Stimulated activated CD4-positive, alpha-beta T cell treated with anti-CD3 and anti-CD28 coated beads, Interleukin-4, amount 100 ng/mL, for 4 hours (primary cell): ENCODE measurements at regions not wholly inside any gene's neighbourhood (a gene's known extent, or its start where the extent isn't known, plus 50 kb on each side); places are given as distances from the start of the nearest gene placed in this dataset.
"Not testable (repeated sequence)": the region's sequence is repeated elsewhere in the genome, so short reads cannot be mapped to it uniquely, and the experiment has no call there.

Experiments
- DNase-seq, 2 experiments: peaks; one replicate each; pipeline ENCODE4 v3.0.0-alpha.2; 2020

GRCh38 chr21:5066682-5067251 lies 5454.6 kb upstream of the TPTE start:
- not testable (repeated sequence) for DNase-seq

GRCh38 chr21:5067326-5068048 lies 5453.9 kb upstream of the TPTE start:
- not testable (repeated sequence) for DNase-seq

GRCh38 chr21:5068649-5069048 lies 5452.7 kb upstream of the TPTE start:
- DNase-seq: not testable (repeated sequence)

- not testable (repeated sequence) for DNase-seq
Measured at GRCh38 chr21:5071180-5071579, 5450.2 kb upstream of the TPTE start.

- not testable (repeated sequence) for DNase-seq
Measured at GRCh38 chr21:5076854-5077253, 5444.5 kb upstream of the TPTE start.

GRCh38 chr21:5079361-5079760 lies 5442.0 kb upstream of the TPTE start:
- not testable (repeated sequence) for DNase-seq

- not testable (repeated sequence) for DNase-seq
Measured at GRCh38 chr21:5080015-5080414, 5441.4 kb upstream of the TPTE start.

GRCh38 chr21:5084246-5084645 lies 5437.1 kb upstream of the TPTE start:
- DNase-seq: not testable (repeated sequence)

GRCh38 chr21:5085456-5085855 lies 5435.9 kb upstream of the TPTE start:
- not testable (repeated sequence) for DNase-seq

- DNase-seq: not testable (repeated sequence)
Measured at GRCh38 chr21:5086416-5086815, 5435.0 kb upstream of the TPTE start.

- DNase-seq: not testable (repeated sequence)
Measured at GRCh38 chr21:5088820-5089219, 5432.6 kb upstream of the TPTE start.

GRCh38 chr21:5089399-5090089 lies 5431.8 kb upstream of the TPTE start:
- not testable (repeated sequence) for DNase-seq

GRCh38 chr21:5090132-5091079 lies 5431.0 kb upstream of the TPTE start:
- not testable (repeated sequence) for DNase-seq

GRCh38 chr21:5091274-5091673 lies 5430.1 kb upstream of the TPTE start:
- not testable (repeated sequence) for DNase-seq

- DNase-seq: not testable (repeated sequence)
Measured at GRCh38 chr21:5095628-5096027, 5425.8 kb upstream of the TPTE start.

- DNase-seq: not testable (repeated sequence)
Measured at GRCh38 chr21:5098010-5098743, 5423.2 kb upstream of the TPTE start.

- DNase-seq: not testable (repeated sequence)
Measured at GRCh38 chr21:5100604-5101174, 5420.7 kb upstream of the TPTE start.

GRCh38 chr21:5101749-5102148 lies 5419.6 kb upstream of the TPTE start:
- DNase-seq: peak; percentile 62 to 84

GRCh38 chr21:5103880-5104561 lies 5417.4 kb upstream of the TPTE start:
- peak; percentile 31 to 38 for DNase-seq

GRCh38 chr21:5104562-5104928 lies 5416.8 kb upstream of the TPTE start:
- peak in 1 of 2 experiments; percentile 3 for DNase-seq
